Mesodermal cell (in vitro differentiated cells): ENCODE measurements at regions not wholly inside any gene's neighbourhood (a gene's known extent, or its start where the extent isn't known, plus 50 kb on each side); places are given as distances from the start of the nearest gene placed in this dataset.

ENCODE experiments used
- H3K27ac ChIP-seq: 2 replicates; pipeline ENCODE4 v1.7.0; 2013; ENCODE audit warnings: mild to moderate bottlenecking, low read depth, low read length, moderate library complexity; ENCODE audit not compliant: severe bottlenecking
- H3K36me3 ChIP-seq: 2 replicates; pipeline ENCODE4 v1.7.1; 2013; ENCODE audit warnings: mild to moderate bottlenecking, low read length, moderate library complexity; ENCODE audit not compliant: control insufficient read depth, insufficient read depth
- H3K4me1 ChIP-seq: one replicate; pipeline ENCODE4 v1.7.1; 2013; ENCODE audit warnings: mild to moderate bottlenecking, low read length; ENCODE audit not compliant: insufficient read depth, control insufficient read depth, poor library complexity, severe bottlenecking
- H3K4me3 ChIP-seq: 2 replicates; pipeline ENCODE4 v1.7.0; 2013; ENCODE audit warnings: low read length, control low read depth, mild to moderate bottlenecking; ENCODE audit not compliant: insufficient read depth, poor library complexity, severe bottlenecking; ENCODE audit errors: extremely low read depth
- H3K9me3 ChIP-seq: 2 replicates; pipeline ENCODE4 v1.7.1; 2013; ENCODE audit warnings: mild to moderate bottlenecking, low read length, moderate library complexity; ENCODE audit not compliant: control insufficient read depth
- WGBS, 2 experiments: methylation state at CpG; one replicate each; pipeline ENCODE4 v1.1.5; 2013; ENCODE audit warnings: missing lambda C conversion rate in 2 of 2; ENCODE audit not compliant: insufficient coverage in 2 of 2; 5-methylcytosine and 5-hydroxymethylcytosine counted together

- Histone ChIP-seq H3K4me3 (no peak overlapping the region), H3K27ac (no peak overlapping the region), H3K9me3 (no peaks in the 10 kb centered on the region), H3K4me1 (no peaks in the 10 kb centered on the region), H3K36me3 (no peaks in the 10 kb centered on the region)
- no CpG with 5 or more reads among the region's 5 CpGs for WGBS, 2 experiments
These were observed 105.4 kb upstream of the ESR1 start for GRCh38 chr6:151701911-151702562.

- Histone ChIP-seq H3K9me3 (no peaks in the 10 kb centered on the region), H3K27ac (no peak overlapping the region), H3K4me3 (no peak overlapping the region), H3K36me3 (no peaks in the 10 kb centered on the region), H3K4me1 (no peaks in the 10 kb centered on the region)
- 82% methylated on average over 4 to 5 of the region's 5 CpGs for WGBS, 2 experiments
These were observed 104.4 kb upstream of the ESR1 start for GRCh38 chr6:151702851-151703658.

GRCh38 chr6:151704383-151704782, 103.1 kb upstream of the ESR1 start:
- H3K4me1 ChIP-seq, result no peaks in the 10 kb centered on the region
- no peaks in the 10 kb centered on the region for H3K9me3 ChIP-seq
- no peak overlapping the region for H3K27ac ChIP-seq
- WGBS, 2 experiments, result 69 to 89% methylated on average over 1 to 2 of the region's 5 CpGs
- no peak overlapping the region for H3K4me3 ChIP-seq
- H3K36me3 ChIP-seq, result no peaks in the 10 kb centered on the region

- no peak overlapping the region for H3K27ac ChIP-seq
- no peaks in the 10 kb centered on the region for H3K36me3 ChIP-seq
- no peaks in the 10 kb centered on the region for H3K9me3 ChIP-seq
- no peak overlapping the region for H3K4me3 ChIP-seq
- H3K4me1 ChIP-seq, result no peaks in the 10 kb centered on the region
- 80 to 88% methylated on average over 2 to 3 of the region's 6 CpGs for WGBS, 2 experiments
These were observed 101.3 kb upstream of the ESR1 start for GRCh38 chr6:151705993-151706733.

- Histone ChIP-seq H3K36me3 (no peaks in the 10 kb centered on the region), H3K9me3 (no peaks in the 10 kb centered on the region), H3K4me3 (no peak overlapping the region), H3K27ac (no peak overlapping the region), H3K4me1 (no peaks in the 10 kb centered on the region)
- no CpG with 5 or more reads among the region's 3 CpGs for WGBS, 2 experiments
These were observed 98.2 kb upstream of the ESR1 start for GRCh38 chr6:151709329-151709728.

GRCh38 chr6:151716526-151716932, 91.0 kb upstream of the ESR1 start:
- 61 to 66% methylated on average over 3 to 4 of the region's 5 CpGs for WGBS, 2 experiments
- no peak overlapping the region for H3K4me3 ChIP-seq
- no peaks in the 10 kb centered on the region for H3K9me3 ChIP-seq
- peak overlapping the region; percentile 45 for H3K27ac ChIP-seq
- no peaks in the 10 kb centered on the region for H3K36me3 ChIP-seq
- peaks cover 4% of the 10 kb centered on the region for H3K4me1 ChIP-seq

- Histone ChIP-seq H3K4me1 (peaks cover 4% of the 10 kb centered on the region), H3K27ac (no peak overlapping the region), H3K36me3 (no peaks in the 10 kb centered on the region), H3K4me3 (no peak overlapping the region), H3K9me3 (no peaks in the 10 kb centered on the region)
- WGBS, 2 experiments, result 86 to 93% methylated on average over 2 to 3 of the region's 5 CpGs
These were observed 88.4 kb upstream of the ESR1 start for GRCh38 chr6:151719070-151719469.

GRCh38 chr6:151721146-151721545, 86.3 kb upstream of the ESR1 start:
- Histone ChIP-seq H3K9me3 (no peaks in the 10 kb centered on the region), H3K4me3 (no peak overlapping the region), H3K27ac (no peak overlapping the region), H3K36me3 (no peaks in the 10 kb centered on the region), H3K4me1 (peaks cover 4% of the 10 kb centered on the region)
- 96 to 100% methylated on average over 3 of the region's 3 CpGs for WGBS, 2 experiments

- Histone ChIP-seq H3K4me3 (no peak overlapping the region), H3K9me3 (no peaks in the 10 kb centered on the region), H3K36me3 (no peaks in the 10 kb centered on the region), H3K27ac (no peak overlapping the region), H3K4me1 (no peaks in the 10 kb centered on the region)
- no CpG with 5 or more reads among the region's 1 CpG for WGBS, 2 experiments
These were observed 85.8 kb upstream of the ESR1 start for GRCh38 chr6:151721671-151722070.

GRCh38 chr6:151722342-151722741, 85.1 kb upstream of the ESR1 start:
- WGBS, 2 experiments, result 83 to 93% methylated on average over 2 to 3 of the region's 4 CpGs
- H3K36me3 ChIP-seq, result no peaks in the 10 kb centered on the region
- H3K4me3 ChIP-seq, result no peak overlapping the region
- H3K27ac ChIP-seq, result no peak overlapping the region
- H3K4me1 ChIP-seq, result no peaks in the 10 kb centered on the region
- no peaks in the 10 kb centered on the region for H3K9me3 ChIP-seq
